B cell (primary cell): ENCODE measurements at regions not wholly inside any gene's neighbourhood (a gene's known extent, or its start where the extent isn't known, plus 50 kb on each side); places are given as distances from the start of the nearest gene placed in this dataset.

Experiments used
- ATAC-seq: fragments of 200-7000 bp; cut with Tn5 transposase; one replicate; pipeline ENCODE4 v1.10.0; 2021; ENCODE audit warnings: low read depth, mild to moderate bottlenecking, moderate number of reproducible peaks, moderate library complexity
- CTCF ChIA-PET: fragments of 350-600 bp; sonication (Branson Sonifier 250); formaldehyde crosslinking; loops from one replicate; lab custom pipeline; 2021; ENCODE audit warnings: antibody characterized with exemption, inconsistent platforms; lab: Charles Lee
- POLR2A ChIA-PET: fragments of 350-600 bp; sonication (Branson Sonifier 250); formaldehyde crosslinking; loops from one replicate; lab custom pipeline; 2021; ENCODE audit warnings: antibody characterized with exemption; lab: Charles Lee
- DNase-seq: peaks from one replicate; pipeline ENCODE4 v3.0.0; 2013
- H2AFZ ChIP-seq: 2 replicates; pipeline ENCODE4 v1.6.1; 2012; ENCODE audit warnings: mild to moderate bottlenecking, low read depth, low read length; ENCODE audit not compliant: insufficient read depth, poor library complexity, severe bottlenecking
- H3K27ac ChIP-seq, 2 donors: 1 replicate in 1 of 2; 2 replicates in 1 of 2; pipeline ENCODE4 v1.5.1; 2012 to 2013; ENCODE audit warnings: low read length in 2 of 2, mild to moderate bottlenecking in 2 of 2, moderate library complexity in 1 of 2
- H3K27me3 ChIP-seq, 4 experiments: fragments of 200-600 bp in 1 of 4; sonication (generic) in 1 of 4; replicated peaks in 1 of 4; 1 replicate in 2 of 4; 2 replicates in 2 of 4; pipeline versions ENCODE4 v1.6.1 to v1.7.0; 2013 to 2016; ENCODE audit warnings: low read length in 3 of 4, mild to moderate bottlenecking in 2 of 4, mixed read lengths in 1 of 4, moderate library complexity in 1 of 4; ENCODE audit not compliant: insufficient read depth in 4 of 4, control insufficient read depth in 3 of 4; ENCODE audit errors: control extremely low read depth in 1 of 4
- H3K36me3 ChIP-seq, 2 experiments: replicated peaks in 1 of 2; 1 replicate in 1 of 2; 2 replicates in 1 of 2; pipeline versions ENCODE4 v1.6.1 to v1.7.1; 2013; ENCODE audit warnings: low read length in 1 of 2; ENCODE audit not compliant: insufficient read depth in 2 of 2, control insufficient read depth in 1 of 2; ENCODE audit errors: control extremely low read depth in 1 of 2, extremely low read depth in 1 of 2
- H3K4me1 ChIP-seq, 2 donors: fragments of 200-600 bp in 1 of 2; sonication (generic) in 1 of 2; 1 replicate in 1 of 2; 2 replicates in 1 of 2; pipeline versions ENCODE4 v1.5.1 to v1.6.1; 2013 to 2017; ENCODE audit warnings: low read length in 2 of 2; ENCODE audit not compliant: control insufficient read depth in 2 of 2, insufficient read depth in 2 of 2
- H3K4me2 ChIP-seq: replicated peaks from 2 replicates; pipeline ENCODE3; 2012; ENCODE audit warnings: mild to moderate bottlenecking, low read depth, low read length; ENCODE audit not compliant: poor library complexity, severe bottlenecking
- H3K4me3 ChIP-seq, 5 experiments: fragments of 200-600 bp in 1 of 5; sonication (generic) in 1 of 5; 1 replicate in 3 of 5; 2 replicates in 2 of 5; pipeline versions ENCODE4 v1.5.1 to v1.7.0; 2011 to 2016; ENCODE audit warnings: low read length in 4 of 5, mild to moderate bottlenecking in 4 of 5, low read depth in 2 of 5, control low read depth in 1 of 5, moderate library complexity in 1 of 5; ENCODE audit not compliant: insufficient read depth in 1 of 5; ENCODE audit errors: control extremely low read depth in 1 of 5, extremely low read depth in 1 of 5
- H3K79me2 ChIP-seq: fragments of 200-600 bp; sonication (generic); one replicate; pipeline ENCODE4 v1.6.0; 2016; ENCODE audit warnings: low read length; ENCODE audit not compliant: control insufficient read depth, insufficient read depth
- H3K9ac ChIP-seq: fragments of 200-600 bp; sonication (generic); 2 replicates; pipeline ENCODE4 v1.6.1; 2017; ENCODE audit warnings: mild to moderate bottlenecking, low read length, moderate library complexity
- H3K9me3 ChIP-seq, 3 donors: one replicate each; pipeline versions ENCODE4 v1.6.1 to v1.7.1; 2013; ENCODE audit warnings: low read length in 2 of 3; ENCODE audit not compliant: control insufficient read depth in 2 of 3, insufficient read depth in 1 of 3; ENCODE audit errors: control extremely low read depth in 1 of 3
- H4K20me1 ChIP-seq: 2 replicates; pipeline ENCODE4 v1.6.0; 2012; ENCODE audit warnings: mild to moderate bottlenecking, low read length; ENCODE audit not compliant: insufficient read depth, control insufficient read depth, poor library complexity, severe bottlenecking
- H3K27ac Mint-ChIP-seq: one replicate; pipeline ENCODE4 v1.8.0; 2021; ENCODE audit warnings: mixed read lengths
- H3K27me3 Mint-ChIP-seq: one replicate; pipeline ENCODE4 v1.8.0; 2021; ENCODE audit warnings: mixed read lengths
- H3K4me1 Mint-ChIP-seq: one replicate; pipeline ENCODE4 v1.8.0; 2021; ENCODE audit warnings: mixed read lengths
- H3K4me3 Mint-ChIP-seq: one replicate; pipeline ENCODE4 v1.8.0; 2021; ENCODE audit warnings: mixed read lengths
- H3K9me3 Mint-ChIP-seq: one replicate; pipeline ENCODE4 v1.8.0; 2022; ENCODE audit warnings: mixed read lengths; ENCODE audit not compliant: insufficient read depth
- CTCF ChIP-seq: fragments of 200-600 bp; IDR thresholded peaks from one replicate; pipeline ENCODE4 v1.8.0; 2022; ENCODE audit warnings: antibody characterized with exemption, mild to moderate bottlenecking
- EZH2 ChIP-seq: IDR thresholded peaks from 2 replicates; pipeline ENCODE4 v1.6.1; 2012; ENCODE audit warnings: borderline replicate concordance, low read depth, mild to moderate bottlenecking, moderate library complexity, low read length; ENCODE audit not compliant: insufficient read depth, poor library complexity, severe bottlenecking
- WGBS: methylation state at CpG from one replicate; pipeline ENCODE4 v1.1.5; 2013; ENCODE audit warnings: missing lambda C conversion rate; ENCODE audit not compliant: insufficient coverage; 5-methylcytosine and 5-hydroxymethylcytosine counted together
- intact Hi-C: fragments of 100-400 bp; cut with micrococcal nuclease; formaldehyde crosslinking; loops from one replicate; pipeline ENCODE4 v1.10.0; 2022

- DNase-seq (no peak), ATAC-seq (no peak)
- Histone ChIP-seq H3K4me1 (no peaks in the 10 kb centered on the region), H3K4me3 (no peak overlapping the region), H4K20me1 (no peaks in the 10 kb centered on the region), H3K79me2 (no peaks in the 10 kb centered on the region), H3K4me2 (no peak overlapping the region), H3K9me3 (no peaks in the 10 kb centered on the region), H3K36me3 (no peaks in the 10 kb centered on the region), H3K27me3 (no peaks in the 10 kb centered on the region), H3K27ac (no peak overlapping the region), H3K9ac (no peak overlapping the region), H2AFZ (no peak overlapping the region)
- ChIA-PET CTCF (no interaction called here), POLR2A (no interaction called here)
- H3K4me1 Mint-ChIP-seq: no peaks in the 10 kb centered on the region
- no peaks in the 10 kb centered on the region for H3K27me3 Mint-ChIP-seq
- intact Hi-C loops: no loop called here
- H3K27ac Mint-ChIP-seq: no peak overlapping the region
- no CpG with 5 or more reads among the region's 1 CpG for WGBS
- TF ChIP-seq EZH2 (no peak), CTCF (no peak)
- H3K4me3 Mint-ChIP-seq: no peak overlapping the region
- no peaks in the 10 kb centered on the region for H3K9me3 Mint-ChIP-seq
Observed at GRCh38 chr10:29151005-29151404, 137.9 kb upstream of the LYZL1 start.

GRCh38 chr10:29157321-29157720, 131.5 kb upstream of the LYZL1 start:
- Histone ChIP-seq H4K20me1 (no peaks in the 10 kb centered on the region), H3K79me2 (no peaks in the 10 kb centered on the region), H3K9me3 (no peaks in the 10 kb centered on the region), H3K27ac (no peak overlapping the region), H3K4me2 (no peak overlapping the region), H2AFZ (no peak overlapping the region), H3K4me1 (no peaks in the 10 kb centered on the region), H3K36me3 (no peaks in the 10 kb centered on the region), H3K9ac (no peak overlapping the region), H3K4me3 (no peak overlapping the region), H3K27me3 (no peaks in the 10 kb centered on the region)
- WGBS: 78% methylated on average over 2 of the region's 2 CpGs
- Mint-ChIP-seq H3K4me1 (no peaks in the 10 kb centered on the region), H3K27me3 (peaks cover 3% of the 10 kb centered on the region), H3K4me3 (no peak overlapping the region), H3K27ac (no peak overlapping the region), H3K9me3 (peaks cover 4% of the 10 kb centered on the region)
- ChIA-PET POLR2A (no interaction called here), CTCF (no interaction called here)
- DNase-seq (no peak), ATAC-seq (no peak)
- intact Hi-C loops: no loop called here
- TF ChIP-seq CTCF: no peak
- no peak for TF ChIP-seq EZH2
